OCI-LY1 (cell line): ENCODE measurements at regions not wholly inside any gene's neighbourhood (a gene's known extent, or its start where the extent isn't known, plus 50 kb on each side); places are given as distances from the start of the nearest gene placed in this dataset.

ENCODE experiments used
- H2AFZ ChIP-seq: fragments of 200-600 bp; sonication (generic), shearing (Covaris generic); 2 replicates; pipeline ENCODE4 v1.6.0; 2014; ENCODE audit warnings: antibody characterized with exemption, mild to moderate bottlenecking, low read length
- H3F3A ChIP-seq: fragments of 200-600 bp; sonication (generic), shearing (Covaris generic); 2 replicates; pipeline ENCODE4 v1.6.0; 2014; ENCODE audit warnings: mild to moderate bottlenecking, antibody characterized with exemption, low read length, moderate library complexity; ENCODE audit not compliant: insufficient read depth
- H3K27ac ChIP-seq: fragments of 200-600 bp; sonication (generic); 2 replicates; pipeline ENCODE4 v1.5.1; 2014; ENCODE audit warnings: low read length, mixed run types, mild to moderate bottlenecking, low read depth; ENCODE audit not compliant: poor library complexity, severe bottlenecking
- H3K27me3 ChIP-seq: fragments of 200-600 bp; sonication (generic); 2 replicates; pipeline ENCODE4 v1.6.0; 2014; ENCODE audit warnings: antibody characterized with exemption, mild to moderate bottlenecking, low read length, moderate library complexity; ENCODE audit not compliant: insufficient read depth
- H3K36me3 ChIP-seq: fragments of 200-600 bp; sonication (generic); 2 replicates; pipeline ENCODE4 v1.6.1; 2014; ENCODE audit warnings: mild to moderate bottlenecking, antibody characterized with exemption, low read length, moderate library complexity, mixed read lengths; ENCODE audit not compliant: insufficient read depth
- H3K4me1 ChIP-seq: fragments of 200-600 bp; sonication (generic); 2 replicates; pipeline ENCODE4 v1.5.1; 2014; ENCODE audit warnings: mild to moderate bottlenecking, low read length, moderate library complexity; ENCODE audit not compliant: insufficient read depth, severe bottlenecking
- H3K4me2 ChIP-seq: fragments of 200-600 bp; sonication (generic), shearing (Covaris generic); 2 replicates; pipeline ENCODE4 v1.6.1; 2014; ENCODE audit warnings: low read length
- H3K4me3 ChIP-seq: fragments of 200-600 bp; sonication (generic); 2 replicates; pipeline ENCODE4 v1.5.1; 2014; ENCODE audit warnings: low read length, low read depth, mild to moderate bottlenecking, mixed read lengths; ENCODE audit not compliant: poor library complexity, severe bottlenecking
- H3K79me2 ChIP-seq: fragments of 200-600 bp; shearing (Covaris generic); 2 replicates; pipeline ENCODE4 v1.6.1; 2016; ENCODE audit warnings: mixed run types, low read length, mixed read lengths; ENCODE audit not compliant: insufficient read depth
- H3K9ac ChIP-seq: fragments of 200-600 bp; sonication (generic), shearing (Covaris generic); 2 replicates; pipeline ENCODE4 v1.6.1; 2014; ENCODE audit warnings: mild to moderate bottlenecking, low read length, mixed read lengths
- H3K9me2 ChIP-seq: fragments of 200-600 bp; sonication (generic), shearing (Covaris generic); 2 replicates; pipeline ENCODE4 v1.6.1; 2014; ENCODE audit warnings: low read depth, mild to moderate bottlenecking, low read length, mixed read lengths
- H3K9me3 ChIP-seq: fragments of 200-600 bp; shearing (Covaris generic); 2 replicates; pipeline ENCODE4 v1.6.1; 2014; ENCODE audit warnings: low read length, mixed read lengths
- H4K20me1 ChIP-seq: fragments of 200-600 bp; sonication (generic), shearing (Covaris generic); 2 replicates; pipeline ENCODE4 v1.6.0; 2016; ENCODE audit warnings: mild to moderate bottlenecking, low read length; ENCODE audit not compliant: insufficient read depth
- EZH2 ChIP-seq: fragments of 200-600 bp; sonication (generic), shearing (Covaris generic); IDR thresholded peaks from 2 replicates; pipeline ENCODE4 v1.8.0; 2017; ENCODE audit warnings: borderline replicate concordance, mixed run types, mild to moderate bottlenecking, antibody characterized with exemption, low read length, moderate library complexity, mixed read lengths
- TF ChIP-seq, protein P1 (sequence below): fragments of 200-600 bp; sonication (generic), shearing (Covaris generic); IDR thresholded peaks from 2 replicates; pipeline ENCODE4 v1.5.1; 2017; ENCODE audit warnings: mild to moderate bottlenecking, antibody characterized with exemption, low read length, moderate library complexity, mixed read lengths

DNA sequence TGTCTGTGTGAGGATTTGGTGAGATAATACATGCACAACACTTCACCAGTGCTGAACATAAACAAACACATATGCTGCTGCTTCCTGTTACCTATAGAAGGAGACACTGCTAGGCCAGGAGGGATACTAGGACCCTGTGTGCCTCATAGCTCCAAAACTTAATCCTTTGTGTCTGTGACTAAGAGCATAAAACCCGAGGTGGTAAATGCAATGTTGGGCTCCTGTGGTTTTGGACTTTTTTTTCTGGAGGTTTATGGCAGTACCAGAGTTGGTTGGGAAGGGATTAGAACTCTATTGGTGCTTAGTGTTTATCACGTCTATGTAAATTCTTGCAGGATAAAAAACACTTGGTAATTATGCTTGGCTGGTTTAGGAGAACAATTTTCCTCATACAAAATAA lies 122.9 kb downstream of the NUF2 start:
- peak overlapping the region; percentile 43 for H3K27ac ChIP-seq
- H3K9ac ChIP-seq: 0 out of 2 replicates have a peak overlapping the region, but pooled peaks have one; percentile 29
- H3K9me2 ChIP-seq: no peaks in the 10 kb centered on the region
- H3K27me3 ChIP-seq: no peaks in the 10 kb centered on the region
- H3K9me3 ChIP-seq: no peaks in the 10 kb centered on the region
- peaks cover 67% of the 10 kb centered on the region for H3K4me1 ChIP-seq
- no peaks in the 10 kb centered on the region for H3K79me2 ChIP-seq
- H3K4me3 ChIP-seq: no peak overlapping the region
- H3F3A ChIP-seq: no peaks in the 10 kb centered on the region
- TF ChIP-seq, protein P1, sequence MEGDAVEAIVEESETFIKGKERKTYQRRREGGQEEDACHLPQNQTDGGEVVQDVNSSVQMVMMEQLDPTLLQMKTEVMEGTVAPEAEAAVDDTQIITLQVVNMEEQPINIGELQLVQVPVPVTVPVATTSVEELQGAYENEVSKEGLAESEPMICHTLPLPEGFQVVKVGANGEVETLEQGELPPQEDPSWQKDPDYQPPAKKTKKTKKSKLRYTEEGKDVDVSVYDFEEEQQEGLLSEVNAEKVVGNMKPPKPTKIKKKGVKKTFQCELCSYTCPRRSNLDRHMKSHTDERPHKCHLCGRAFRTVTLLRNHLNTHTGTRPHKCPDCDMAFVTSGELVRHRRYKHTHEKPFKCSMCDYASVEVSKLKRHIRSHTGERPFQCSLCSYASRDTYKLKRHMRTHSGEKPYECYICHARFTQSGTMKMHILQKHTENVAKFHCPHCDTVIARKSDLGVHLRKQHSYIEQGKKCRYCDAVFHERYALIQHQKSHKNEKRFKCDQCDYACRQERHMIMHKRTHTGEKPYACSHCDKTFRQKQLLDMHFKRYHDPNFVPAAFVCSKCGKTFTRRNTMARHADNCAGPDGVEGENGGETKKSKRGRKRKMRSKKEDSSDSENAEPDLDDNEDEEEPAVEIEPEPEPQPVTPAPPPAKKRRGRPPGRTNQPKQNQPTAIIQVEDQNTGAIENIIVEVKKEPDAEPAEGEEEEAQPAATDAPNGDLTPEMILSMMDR: no peak
- no peaks in the 10 kb centered on the region for H3K36me3 ChIP-seq
- no peak overlapping the region for H3K4me2 ChIP-seq
- H2AFZ ChIP-seq: peak overlapping the region; percentile 7; the same call in 1 of the 2 replicates
- H4K20me1 ChIP-seq: no peaks in the 10 kb centered on the region

DNA sequence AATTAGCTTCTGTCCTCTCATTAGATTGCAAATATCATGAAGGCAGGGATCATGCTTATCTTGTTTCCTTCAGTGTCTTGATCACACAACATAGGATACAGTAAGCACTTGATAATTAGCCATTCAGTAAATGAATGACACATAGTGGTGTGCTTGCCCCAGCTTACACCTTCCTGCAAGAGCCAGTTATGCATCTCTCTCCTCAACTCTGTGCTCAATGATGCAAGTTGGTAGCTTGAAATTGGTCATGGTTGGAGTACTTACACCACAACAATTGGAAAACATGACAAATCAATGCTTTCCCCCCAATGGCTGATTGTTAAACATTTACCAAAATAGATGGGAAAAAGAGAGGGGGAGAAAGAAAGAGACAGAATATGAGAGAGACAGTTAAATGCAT lies 129.2 kb downstream of the NUF2 start:
- H3K27me3 ChIP-seq: no peaks in the 10 kb centered on the region
- H3K4me1 ChIP-seq: peaks cover 33% of the 10 kb centered on the region
- TF ChIP-seq, protein P1: no peak
- TF ChIP-seq EZH2: no peak
- no peaks in the 10 kb centered on the region for H3K9me3 ChIP-seq
- no peaks in the 10 kb centered on the region; the same call in 1 of the 2 replicates for H3K36me3 ChIP-seq
- no peak overlapping the region for H3K4me2 ChIP-seq
- H3K9ac ChIP-seq: no peak overlapping the region
- H3K9me2 ChIP-seq: no peaks in the 10 kb centered on the region
- H2AFZ ChIP-seq: no peak overlapping the region
- H3K79me2 ChIP-seq: no peaks in the 10 kb centered on the region
- H4K20me1 ChIP-seq: no peaks in the 10 kb centered on the region
- peak overlapping the region; percentile 14 for H3K27ac ChIP-seq
- no peaks in the 10 kb centered on the region for H3F3A ChIP-seq
- H3K4me3 ChIP-seq: no peak overlapping the region

DNA sequence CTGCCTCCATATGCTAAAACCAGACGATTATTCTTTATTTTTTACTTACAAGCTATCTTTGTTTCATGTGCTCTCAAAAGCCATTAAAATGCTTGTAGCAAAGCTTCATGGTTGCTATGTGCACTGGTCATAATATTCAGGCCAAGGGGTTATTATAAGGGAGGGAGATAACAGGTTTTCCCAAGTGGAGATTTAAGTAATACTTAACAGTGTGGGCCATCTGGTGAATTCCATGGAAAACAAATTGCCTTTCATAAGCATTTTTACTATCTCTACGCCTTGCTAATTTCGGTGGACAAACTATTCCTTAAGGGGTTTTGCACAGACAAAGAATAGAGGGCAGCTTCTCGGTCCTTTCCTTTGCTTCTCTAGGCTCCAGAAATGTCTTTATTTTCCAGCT lies 137.8 kb downstream of the NUF2 start:
- Histone ChIP-seq H3K9me2 (no peaks in the 10 kb centered on the region), H3K4me2 (no peak overlapping the region), H3K9ac (no peak overlapping the region), H3K36me3 (no peaks in the 10 kb centered on the region; the same call in 1 of the 2 replicates), H3K9me3 (no peaks in the 10 kb centered on the region), H3K79me2 (no peaks in the 10 kb centered on the region), H3F3A (no peaks in the 10 kb centered on the region), H4K20me1 (no peaks in the 10 kb centered on the region), H3K27me3 (no peaks in the 10 kb centered on the region), H3K27ac (no peak overlapping the region), H3K4me3 (no peak overlapping the region), H2AFZ (no peak overlapping the region; the same call in 1 of the 2 replicates), H3K4me1 (peaks cover 18% of the 10 kb centered on the region)
- no peak for TF ChIP-seq EZH2
- TF ChIP-seq, protein P1: no peak
